ENCODE measurements at regions not wholly inside any gene's neighbourhood (a gene's known extent, or its start where the extent isn't known, plus 50 kb on each side); places are given as distances from the start of the nearest gene placed in this dataset.

DNA sequence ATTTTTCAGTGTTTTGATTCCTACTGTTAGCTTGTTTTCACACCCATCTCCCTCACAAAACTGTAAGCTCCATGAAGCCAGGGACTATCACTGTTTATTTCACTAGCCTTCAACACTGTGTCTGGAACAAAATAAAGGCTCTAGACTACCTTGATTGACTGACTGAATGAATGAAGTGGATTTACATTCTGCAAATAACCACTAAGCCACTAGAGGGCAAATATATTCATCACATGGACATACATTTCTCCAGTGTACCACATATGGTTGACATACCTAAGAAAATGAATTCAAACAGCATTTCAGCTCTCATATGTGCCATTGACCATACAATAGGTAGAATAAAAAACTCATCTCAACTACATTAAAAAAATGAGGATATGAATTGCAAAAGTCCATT, 185.9 kb downstream of the RAB11FIP2 start:
- H3K4me2 ChIP-seq (ENCODE audit: insufficient read depth, low read length), result no peak overlapping the region
- dilution Hi-C loops (cut with MboI; ENCODE audit: extremely low pct_ligation_motif_present, low sequenced_read_pairs) (no loop called here), intact Hi-C loops (cut with micrococcal nuclease) (loop anchor here (1.0 kb wide), 1 partner anchor 380 kb away; no protein-coding TSS in a partner anchor)
- H2AFZ ChIP-seq (ENCODE audit: low read depth, low read length), result no peak overlapping the region
- no peaks in the 10 kb centered on the region for H3K9me3 ChIP-seq (replicated peaks; ENCODE audit: control insufficient read depth, insufficient read depth, low read length)
- no peak overlapping the region for H3K9ac ChIP-seq (replicated peaks; ENCODE audit: extremely low read depth, insufficient read depth, low read length)
- H3K79me2 ChIP-seq (ENCODE audit: control insufficient read depth, insufficient read depth, low read length), result no peaks in the 10 kb centered on the region
- POLR2A ChIA-PET, result no interaction called here
- no peak overlapping the region for H3K27ac ChIP-seq (ENCODE audit: insufficient read depth, low read depth, low read length)
- H3K9me1 ChIP-seq (replicated peaks; ENCODE audit: control insufficient read depth, extremely low read depth, insufficient read depth, low read length), result no peaks in the 10 kb centered on the region
- no peaks in the 10 kb centered on the region for H3K4me1 ChIP-seq (ENCODE audit: control insufficient read depth, extremely low read depth, insufficient read depth, low read length)
- H3K36me3 ChIP-seq (ENCODE audit: control insufficient read depth in 2 of 2, extremely low read depth in 1 of 2, insufficient read depth in 2 of 2, low read length in 2 of 2), result no peaks in the 10 kb centered on the region
- BruUV-seq (replicated peaks), result no TSS peak
- CTCF ChIA-PET, result no interaction called here
- H3K4me3 ChIP-seq (replicated peaks in 1 of 3; ENCODE audit: insufficient read depth in 1 of 3, low read depth in 1 of 3, low read length in 3 of 3), result no peak overlapping the region
- peak; percentile 5 for DNase-seq (ENCODE audit: low read depth, low spot score)
- TF ChIP-seq, protein P1, sequence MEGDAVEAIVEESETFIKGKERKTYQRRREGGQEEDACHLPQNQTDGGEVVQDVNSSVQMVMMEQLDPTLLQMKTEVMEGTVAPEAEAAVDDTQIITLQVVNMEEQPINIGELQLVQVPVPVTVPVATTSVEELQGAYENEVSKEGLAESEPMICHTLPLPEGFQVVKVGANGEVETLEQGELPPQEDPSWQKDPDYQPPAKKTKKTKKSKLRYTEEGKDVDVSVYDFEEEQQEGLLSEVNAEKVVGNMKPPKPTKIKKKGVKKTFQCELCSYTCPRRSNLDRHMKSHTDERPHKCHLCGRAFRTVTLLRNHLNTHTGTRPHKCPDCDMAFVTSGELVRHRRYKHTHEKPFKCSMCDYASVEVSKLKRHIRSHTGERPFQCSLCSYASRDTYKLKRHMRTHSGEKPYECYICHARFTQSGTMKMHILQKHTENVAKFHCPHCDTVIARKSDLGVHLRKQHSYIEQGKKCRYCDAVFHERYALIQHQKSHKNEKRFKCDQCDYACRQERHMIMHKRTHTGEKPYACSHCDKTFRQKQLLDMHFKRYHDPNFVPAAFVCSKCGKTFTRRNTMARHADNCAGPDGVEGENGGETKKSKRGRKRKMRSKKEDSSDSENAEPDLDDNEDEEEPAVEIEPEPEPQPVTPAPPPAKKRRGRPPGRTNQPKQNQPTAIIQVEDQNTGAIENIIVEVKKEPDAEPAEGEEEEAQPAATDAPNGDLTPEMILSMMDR (IDR thresholded peaks at IDR 0.05; ENCODE audit: extremely low read depth in 1 of 2, insufficient read depth in 1 of 2, low read depth in 1 of 2, low read length in 2 of 2), result peak in 1 of 2 donors; percentile 19
- no peak for TF ChIP-seq MYC (IDR thresholded peaks at IDR 0.05; ENCODE audit: low read depth, low read length)
- no peak for TF ChIP-seq FOS (IDR thresholded peaks at IDR 0.05; ENCODE audit: borderline replicate concordance, insufficient read depth, low read length)
- TF ChIP-seq, protein P2, sequence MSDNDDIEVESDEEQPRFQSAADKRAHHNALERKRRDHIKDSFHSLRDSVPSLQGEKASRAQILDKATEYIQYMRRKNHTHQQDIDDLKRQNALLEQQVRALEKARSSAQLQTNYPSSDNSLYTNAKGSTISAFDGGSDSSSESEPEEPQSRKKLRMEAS (IDR thresholded peaks at IDR 0.05; ENCODE audit: insufficient read depth, insufficient read length), result no peak
- no peak for TF ChIP-seq GATA2 (IDR thresholded peaks at IDR 0.05; ENCODE audit: insufficient read depth, insufficient read length, low read depth, low read length)
- TF ChIP-seq EZH2 (IDR thresholded peaks at IDR 0.05; ENCODE audit: borderline replicate concordance, low read depth, low read length, severe bottlenecking), result no peak
- no peak for TF ChIP-seq JUN (IDR thresholded peaks at IDR 0.05; ENCODE audit: borderline replicate concordance, insufficient read depth, insufficient read length, low read depth)
- H4K20me1 ChIP-seq (replicated peaks; ENCODE audit: control insufficient read depth, extremely low read depth, insufficient read depth, low read length), result no peaks in the 10 kb centered on the region
- FAIRE-seq, result no peak
- H3K27me3 ChIP-seq (ENCODE audit: control insufficient read depth in 2 of 2, insufficient read depth in 2 of 2, low read length in 2 of 2), result no peaks in the 10 kb centered on the region

Measured in endothelial cell of umbilical vein (primary cell).